RPMI8226 (cell line): ENCODE measurements at regions not wholly inside any gene's neighbourhood (a gene's known extent, or its start where the extent isn't known, plus 50 kb on each side); places are given as distances from the start of the nearest gene placed in this dataset.
"Not testable (repeated sequence)": the region's sequence is repeated elsewhere in the genome, so short reads cannot be mapped to it uniquely, and the experiment has no call there.

Experiments used
- DNase-seq: peaks from one replicate; pipeline ENCODE4 v3.0.0-alpha.2; 2015

DNA sequence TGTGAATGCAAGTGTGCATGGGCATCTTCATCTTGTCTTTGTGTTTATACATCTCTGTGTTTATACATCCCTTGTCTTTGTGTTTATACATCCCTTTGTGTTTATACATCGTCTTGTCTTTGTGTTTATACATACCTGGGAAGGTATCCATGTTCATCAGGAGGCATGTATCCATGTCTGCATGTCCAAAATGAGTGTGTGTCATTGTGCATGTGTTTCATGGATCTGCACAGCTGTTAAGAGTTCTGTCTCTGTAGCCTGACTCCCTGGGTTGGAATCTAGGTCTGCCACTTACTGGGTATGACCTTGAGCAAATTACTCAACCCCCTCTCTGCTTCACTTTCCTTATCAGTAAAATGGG is 50.1 kb upstream of the SIRPA start:
- no peak for DNase-seq

DNA sequence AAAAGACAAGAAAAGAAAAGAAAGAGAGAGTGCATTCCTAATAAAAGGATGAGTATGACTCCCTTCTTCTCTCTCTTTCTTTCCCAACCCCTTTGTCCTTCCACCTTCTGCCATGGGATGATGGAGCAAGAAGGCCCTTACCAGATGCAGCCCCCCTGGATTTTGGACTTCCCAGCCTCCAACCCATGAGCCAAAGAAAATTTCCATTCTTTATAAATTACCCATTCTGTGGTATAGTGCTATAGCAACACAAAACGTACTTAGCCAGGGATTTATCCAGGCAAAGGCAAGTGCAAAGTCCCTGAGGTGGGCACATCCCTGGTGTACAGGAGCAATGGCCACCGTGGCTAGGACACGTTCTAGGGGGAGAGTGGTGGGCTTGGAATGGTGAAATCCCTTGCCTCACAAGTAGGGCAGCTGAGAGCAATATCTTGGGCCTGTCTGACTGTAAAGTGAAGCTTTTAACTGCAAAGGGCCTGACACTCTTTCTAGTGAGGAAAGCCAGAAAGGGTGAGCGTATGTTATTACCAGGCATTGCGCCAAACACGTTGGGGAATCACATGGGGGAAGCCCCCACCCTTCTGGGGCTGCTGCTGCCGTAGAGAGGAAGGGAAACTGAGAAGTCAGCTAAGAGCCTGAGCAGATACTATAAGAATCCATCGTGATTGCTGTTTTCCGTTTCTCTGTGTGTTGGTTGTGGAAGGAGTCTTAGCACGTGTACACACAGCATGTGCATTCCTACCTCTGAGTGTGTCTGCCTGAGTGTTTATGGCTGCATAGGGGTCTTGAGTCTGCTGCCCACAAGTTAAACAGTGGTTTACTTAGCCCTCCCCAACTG is 50.7 kb upstream of the SIRPA start:
- peak; percentile 96 for DNase-seq

DNA sequence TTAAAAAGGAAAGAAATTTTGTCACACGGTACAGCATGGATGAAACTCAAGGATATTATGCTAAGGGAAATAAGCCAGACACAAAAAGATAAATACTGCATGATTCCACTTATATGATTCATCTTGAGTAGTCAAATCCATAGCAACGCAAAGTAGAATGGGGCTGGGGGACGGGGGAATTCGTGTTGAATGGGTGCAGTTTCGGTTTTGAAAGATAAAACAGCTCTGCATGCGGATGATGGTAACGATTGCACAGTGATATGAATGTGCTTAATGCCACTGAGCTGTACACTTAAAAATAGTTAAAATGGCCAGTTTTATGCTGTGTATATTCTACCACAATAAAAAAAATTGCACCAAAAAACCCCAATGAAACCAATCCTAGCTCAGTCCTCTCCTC is 52.9 kb upstream of the SIRPA start:
- no peak for DNase-seq

GRCh38 chr20:1841554-1842140 is 53.6 kb upstream of the SIRPA start:
- no peak for DNase-seq

DNA sequence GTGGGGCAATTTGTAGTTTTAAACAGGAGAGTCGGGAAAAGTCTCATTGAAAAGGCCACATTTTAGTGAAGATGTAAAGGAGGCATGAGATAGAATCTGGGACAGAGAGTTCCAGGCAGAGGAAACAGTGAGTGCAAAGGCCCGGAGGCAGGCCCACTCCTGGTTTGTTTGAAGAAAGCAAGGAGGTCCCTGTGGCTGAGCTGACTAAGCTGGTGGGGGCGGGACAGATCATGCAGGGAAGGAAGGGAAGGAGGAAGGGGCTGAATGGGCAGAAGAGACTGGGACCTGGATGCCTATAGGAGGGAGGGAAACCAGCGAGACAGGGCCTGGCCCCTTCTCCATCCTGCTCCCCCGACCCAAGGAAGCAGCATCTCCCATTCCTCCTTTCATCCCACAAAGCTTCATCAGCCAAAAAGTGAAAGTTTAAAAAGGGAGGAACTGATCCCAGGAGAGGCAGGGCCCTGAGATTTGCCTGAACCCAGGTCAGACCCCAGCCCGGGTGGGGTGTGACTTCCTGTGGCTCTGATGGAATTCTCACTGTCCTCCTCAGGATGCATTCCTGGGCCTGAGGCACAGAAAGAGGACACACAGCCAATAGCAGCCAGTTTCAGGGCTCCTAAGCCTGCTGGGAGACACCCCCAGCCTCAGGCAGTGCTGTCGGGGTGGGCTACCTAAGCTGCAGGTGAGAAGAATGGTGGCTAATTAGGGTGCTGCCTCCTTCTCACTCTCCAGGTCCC is 54.2 kb upstream of the SIRPA start:
- no peak for DNase-seq

- not testable (repeated sequence) for DNase-seq
Observed at GRCh38 chr20:1839376-1840317, 55.6 kb upstream of the SIRPA start.

GRCh38 chr20:1838556-1839279 is 56.5 kb upstream of the SIRPA start:
- no peak for DNase-seq

DNA sequence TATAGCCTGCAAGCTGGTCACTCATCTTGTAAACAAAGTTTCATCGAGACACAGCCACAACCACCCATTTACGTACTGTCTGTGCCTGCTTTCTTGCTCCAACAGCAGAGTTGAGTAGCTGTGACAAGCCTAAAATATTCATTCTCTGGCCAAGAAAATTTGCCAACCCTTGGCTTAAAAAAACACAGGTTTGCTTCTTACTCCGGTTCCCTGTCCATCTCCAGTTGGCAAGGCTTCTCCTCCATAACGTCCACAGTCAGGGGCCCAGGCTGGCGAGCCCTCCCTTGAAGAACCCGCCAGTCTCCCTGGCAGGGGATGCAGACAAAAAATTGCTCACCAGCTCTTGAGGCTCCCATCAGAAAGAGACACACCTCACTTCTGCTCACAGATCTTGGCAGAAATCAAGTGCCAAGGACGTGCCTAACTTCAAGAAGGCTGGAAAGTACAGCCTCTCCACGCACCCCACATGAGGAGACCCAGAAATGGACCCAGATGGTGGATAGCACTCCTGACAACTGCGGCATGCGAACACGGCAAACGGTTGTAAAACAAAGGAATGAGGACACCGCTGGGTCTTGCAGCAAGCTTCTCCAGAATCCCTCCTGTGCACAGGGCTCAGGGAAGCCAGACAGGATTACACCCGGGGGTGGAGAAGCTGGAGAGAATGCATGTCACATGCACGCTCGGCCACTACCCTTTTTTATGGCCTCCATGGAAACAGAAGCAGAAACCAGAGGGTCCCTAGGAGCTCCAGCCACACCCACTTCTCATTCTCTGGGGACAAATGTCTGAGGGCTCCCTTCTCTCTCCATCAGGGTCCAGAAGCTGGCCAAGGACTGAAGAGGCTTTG is 59.8 kb upstream of the SIRPA start:
- no peak for DNase-seq

DNA sequence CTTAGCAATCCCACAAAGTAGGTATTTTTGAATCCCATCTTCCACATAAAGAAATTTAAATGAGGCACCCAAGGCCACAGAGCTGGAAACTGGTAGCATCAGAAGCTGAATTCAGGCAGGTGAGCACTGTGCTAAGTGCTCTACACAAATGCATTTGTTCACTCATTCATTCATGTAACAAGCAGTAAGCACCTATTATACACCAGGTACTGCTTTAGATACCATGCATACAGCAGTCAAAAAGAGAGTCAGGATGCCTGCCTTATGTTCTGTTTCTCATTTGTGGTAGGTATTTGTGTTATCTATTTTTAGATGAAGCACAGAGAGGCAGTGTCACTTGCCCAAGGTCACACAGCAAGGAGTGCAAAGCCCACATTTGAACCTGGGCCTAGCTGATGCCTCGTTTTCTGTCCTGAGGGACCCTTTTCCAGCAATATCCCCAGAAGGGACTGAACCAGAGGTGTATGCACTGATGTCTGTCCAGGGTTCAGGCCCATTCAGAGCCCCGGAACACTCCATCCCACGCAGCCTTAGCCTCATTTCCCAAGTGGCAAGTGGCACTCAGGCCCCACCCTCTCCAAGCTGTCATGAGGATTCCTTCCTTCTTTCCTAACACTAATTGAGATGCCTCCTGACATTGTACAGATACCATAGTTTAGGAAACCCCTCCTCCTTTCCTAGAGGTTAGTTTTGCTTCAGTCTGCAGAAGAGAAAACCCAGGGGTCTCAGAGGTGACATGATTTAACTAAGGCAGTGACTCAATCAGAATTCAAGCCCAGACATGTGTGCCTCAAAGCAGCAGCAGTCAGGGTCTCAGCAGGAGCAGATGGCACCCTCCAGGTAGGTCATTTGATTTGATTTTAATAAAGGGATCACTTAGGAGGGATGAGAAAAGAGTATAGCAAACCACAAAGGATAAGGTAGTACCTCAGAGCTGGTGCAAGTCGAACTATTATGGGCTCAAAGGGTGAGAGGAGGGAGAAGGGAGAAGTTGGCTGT is 61.2 kb upstream of the SIRPA start:
- no peak for DNase-seq

- no peak for DNase-seq
Observed at GRCh38 chr20:1833216-1833615, 62.0 kb upstream of the SIRPA start.

DNA sequence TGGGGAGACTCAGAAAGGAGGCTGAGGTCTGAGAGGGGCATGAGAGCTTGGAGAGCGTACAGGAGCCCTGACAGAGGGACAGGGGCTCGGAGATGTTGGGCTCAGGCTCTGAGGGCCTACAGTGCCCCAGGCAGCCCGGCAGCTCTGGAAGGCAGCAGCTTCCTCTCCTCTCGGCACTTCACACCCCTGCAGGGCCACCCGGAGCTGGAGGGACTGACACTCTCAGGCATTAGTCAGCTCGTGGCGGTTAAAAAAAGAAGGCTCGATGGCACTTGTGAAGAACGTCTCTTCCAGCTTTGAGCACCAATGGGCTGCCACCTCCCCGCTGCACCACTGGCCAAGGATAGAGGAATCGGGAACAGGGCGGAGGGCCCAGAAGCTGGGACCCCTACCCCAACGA is 62.6 kb upstream of the SIRPA start:
- no peak for DNase-seq

GRCh38 chr20:1831606-1832005 is 63.6 kb upstream of the SIRPA start:
- no peak for DNase-seq

DNA sequence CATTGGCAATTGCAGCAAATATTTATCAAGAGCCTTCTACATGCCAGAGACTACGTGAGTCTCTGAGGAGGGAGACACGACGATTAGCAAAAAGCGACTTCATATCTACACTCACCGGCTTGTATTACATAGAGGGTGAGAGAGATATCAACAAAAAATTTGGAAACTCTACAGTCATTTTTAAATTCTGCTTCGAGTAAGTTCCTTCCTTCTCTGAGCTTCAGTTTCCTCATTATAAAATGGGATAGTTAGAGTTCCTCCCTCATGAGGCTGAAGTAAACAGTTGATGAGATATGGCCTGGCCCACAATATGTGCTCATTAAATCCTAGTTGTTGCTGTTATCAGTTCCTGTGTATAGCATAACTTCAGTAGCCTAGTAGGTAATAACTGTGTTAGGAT is 64.1 kb upstream of the SIRPA start:
- DNase-seq = no peak

- peak; percentile 49 for DNase-seq
Observed at GRCh38 chr20:1830240-1830639, 65.0 kb upstream of the SIRPA start.

GRCh38 chr20:1829531-1829930 is 65.7 kb upstream of the SIRPA start:
- no peak for DNase-seq

DNA sequence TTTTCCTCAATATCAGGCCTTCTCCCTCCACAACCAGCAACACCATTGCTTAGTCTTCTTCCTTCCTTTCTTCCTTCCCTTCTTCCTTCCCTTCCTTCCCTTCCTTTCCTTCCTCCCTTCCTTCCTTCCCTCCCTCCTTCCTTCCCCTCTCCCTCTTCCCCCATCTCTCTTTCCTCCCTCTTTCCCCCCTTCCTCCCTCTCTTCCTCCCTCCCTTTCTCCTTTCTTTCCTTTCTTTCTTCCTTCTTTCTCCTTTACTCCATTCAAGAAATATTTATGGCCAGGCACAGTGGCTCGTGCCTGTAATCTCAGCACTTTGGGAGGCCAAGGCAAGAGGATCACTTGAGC is 66.4 kb upstream of the SIRPA start:
- no peak for DNase-seq

GRCh38 chr20:1827974-1828785 is 67.0 kb upstream of the SIRPA start:
- DNase-seq = no peak

DNA sequence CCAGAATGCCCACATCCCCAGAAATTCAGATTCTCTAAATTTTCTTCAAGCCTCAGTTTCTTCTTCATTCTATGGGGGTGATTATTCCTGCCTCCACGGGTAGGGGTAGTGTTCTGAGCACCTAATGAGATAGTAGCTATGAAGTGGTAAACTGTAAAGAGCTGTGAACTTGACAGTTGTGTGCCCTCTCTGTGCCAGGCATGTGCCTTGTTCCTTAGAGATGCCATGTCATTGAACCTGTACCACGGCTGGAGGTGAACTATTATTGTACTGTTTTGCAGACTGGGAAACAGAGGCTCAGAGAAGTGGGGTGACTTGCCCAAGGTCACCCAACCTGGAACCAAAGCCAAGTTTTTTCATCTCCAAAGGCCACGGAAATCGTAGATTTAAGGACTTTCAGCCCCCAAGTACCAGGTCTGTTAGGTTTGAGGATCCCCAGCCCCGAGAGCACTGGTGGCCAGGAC is 67.7 kb upstream of the SIRPA start:
- DNase-seq = no peak

- no peak for DNase-seq
Observed at GRCh38 chr20:1825938-1826445, 69.2 kb upstream of the SIRPA start.
